Activated T-cell treated with anti-CD3 and anti-CD28 coated beads, Interleukin-2, amount 50 U/mL, for 48 hours (primary cell): ENCODE measurements at regions not wholly inside any gene's neighbourhood (a gene's known extent, or its start where the extent isn't known, plus 50 kb on each side); places are given as distances from the start of the nearest gene placed in this dataset.
"Not testable (repeated sequence)": the region's sequence is repeated elsewhere in the genome, so short reads cannot be mapped to it uniquely, and the experiment has no call there.

Experiments
- DNase-seq, 2 experiments: peaks; one replicate each; pipeline ENCODE4 v3.0.0-alpha.2; 2020

- not testable (repeated sequence) for DNase-seq
Observed at GRCh38 chr15:77896147-77897112, 181.1 kb downstream of the TBC1D2B start.

- no peak for DNase-seq
Observed at GRCh38 chr15:77895742-77896141, 181.8 kb downstream of the TBC1D2B start.

GRCh38 chr15:77895145-77895544, 182.4 kb downstream of the TBC1D2B start:
- not testable (repeated sequence) for DNase-seq

- DNase-seq = not testable (repeated sequence)
Observed at GRCh38 chr15:77893671-77894640, 183.6 kb downstream of the TBC1D2B start.

GRCh38 chr15:77893246-77893645, 184.3 kb downstream of the TBC1D2B start:
- DNase-seq = not testable (repeated sequence)

GRCh38 chr15:77892335-77892734, 185.2 kb downstream of the TBC1D2B start:
- DNase-seq = no peak

GRCh38 chr15:77891862-77892261, 185.6 kb downstream of the TBC1D2B start:
- not testable (repeated sequence) for DNase-seq

GRCh38 chr15:77890911-77891801, 186.4 kb downstream of the TBC1D2B start:
- DNase-seq = not testable (repeated sequence)

- not testable (repeated sequence) for DNase-seq
Observed at GRCh38 chr15:77889828-77890725, 187.4 kb downstream of the TBC1D2B start.

GRCh38 chr15:77889009-77889806, 188.3 kb downstream of the TBC1D2B start:
- no peak for DNase-seq

GRCh38 chr15:77887563-77888429, 189.7 kb downstream of the TBC1D2B start:
- peak in 1 of 2 experiments; percentile 35 for DNase-seq

GRCh38 chr15:77886805-77887448, 190.6 kb downstream of the TBC1D2B start:
- DNase-seq = no peak

GRCh38 chr15:77885877-77886500, 191.5 kb downstream of the TBC1D2B start:
- not testable (repeated sequence) for DNase-seq

- DNase-seq = not testable (repeated sequence)
Observed at GRCh38 chr15:77883012-77883411, 194.5 kb downstream of the TBC1D2B start.

GRCh38 chr15:77881950-77882349, 195.6 kb downstream of the TBC1D2B start:
- no peak for DNase-seq

- DNase-seq = not testable (repeated sequence)
Observed at GRCh38 chr15:77881535-77881934, 196.0 kb downstream of the TBC1D2B start.

GRCh38 chr15:77879466-77879865, 198.0 kb downstream of the TBC1D2B start:
- not testable (repeated sequence) for DNase-seq
